ENCODE measurements at regions not wholly inside any gene's neighbourhood (a gene's known extent, or its start where the extent isn't known, plus 50 kb on each side); places are given as distances from the start of the nearest gene placed in this dataset.

GRCh38 chr5:85865296-85865695 is 752.4 kb upstream of the COX7C start:
- TF ChIP-seq HBP1 (CRISPR knock-in tag; IDR thresholded peaks at IDR 0.05) (no peak), GTF2B (IDR thresholded peaks at IDR 0.05; ENCODE audit: extremely low read depth, insufficient read length) (no peak), CTCF (IDR thresholded peaks at IDR 0.05 in 2 of 3, conservative IDR thresholded peaks at IDR 0.05 in 1 of 3; ENCODE audit: insufficient read depth in 2 of 3, low read depth in 1 of 3, low read length in 3 of 3) (no peak), CBX5 (IDR thresholded peaks at IDR 0.05; ENCODE audit: borderline replicate concordance, low read depth) (no peak), ZNF146 (CRISPR knock-in tag; IDR thresholded peaks at IDR 0.05; ENCODE audit: unreplicated experiment) (no peak), TAF1 (IDR thresholded peaks at IDR 0.05; ENCODE audit: control insufficient read depth, extremely low read depth, insufficient read depth, low read length, severe bottlenecking) (no peak), HDAC2 (IDR thresholded peaks at IDR 0.05) (no peak), CBX2 (IDR thresholded peaks at IDR 0.05; ENCODE audit: insufficient read depth, low read length, poor library complexity, severe bottlenecking) (no peak), ZNF639 (CRISPR knock-in tag; conservative IDR thresholded peaks at IDR 0.05 in 1 of 2, IDR thresholded peaks at IDR 0.05 in 1 of 2) (no peak), EZH2 (IDR thresholded peaks at IDR 0.05; ENCODE audit: borderline replicate concordance, low read depth, low read length) (no peak), USF2 (CRISPR knock-in tag; IDR thresholded peaks at IDR 0.05) (no peak), E2F3 (CRISPR knock-in tag; IDR thresholded peaks at IDR 0.05) (no peak), TCF7L2 (IDR thresholded peaks at IDR 0.05; ENCODE audit: low read depth, low read length) (no peak)
